Putamen (tissue), 1 donor: ENCODE measurements at regions not wholly inside any gene's neighbourhood (a gene's known extent, or its start where the extent isn't known, plus 50 kb on each side); places are given as distances from the start of the nearest gene placed in this dataset.

Source experiments
- DNase-seq: peaks from one replicate; pipeline ENCODE4 v3.0.0-alpha.2; 2016; ENCODE audit warnings: low spot score

DNA sequence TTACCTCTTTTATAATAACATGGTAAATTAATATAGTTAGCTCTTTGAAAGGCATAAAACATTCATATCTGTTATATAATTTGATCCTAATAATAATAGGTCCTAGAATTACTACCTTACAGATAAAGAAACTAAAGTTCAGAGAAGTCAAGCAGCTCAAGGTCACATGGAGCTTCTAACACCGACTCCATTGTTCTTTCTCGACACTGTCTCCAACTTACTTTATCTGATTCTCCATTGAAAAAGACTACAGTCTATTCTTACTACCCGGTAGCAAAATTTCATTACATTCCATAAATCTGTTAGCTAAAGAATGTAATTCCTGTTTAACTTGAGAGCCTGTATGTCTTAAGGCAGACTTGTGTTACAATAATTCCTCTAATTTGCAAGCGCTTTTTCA, 96.3 kb upstream of the TMEM161B start:
- no peak for DNase-seq

DNA sequence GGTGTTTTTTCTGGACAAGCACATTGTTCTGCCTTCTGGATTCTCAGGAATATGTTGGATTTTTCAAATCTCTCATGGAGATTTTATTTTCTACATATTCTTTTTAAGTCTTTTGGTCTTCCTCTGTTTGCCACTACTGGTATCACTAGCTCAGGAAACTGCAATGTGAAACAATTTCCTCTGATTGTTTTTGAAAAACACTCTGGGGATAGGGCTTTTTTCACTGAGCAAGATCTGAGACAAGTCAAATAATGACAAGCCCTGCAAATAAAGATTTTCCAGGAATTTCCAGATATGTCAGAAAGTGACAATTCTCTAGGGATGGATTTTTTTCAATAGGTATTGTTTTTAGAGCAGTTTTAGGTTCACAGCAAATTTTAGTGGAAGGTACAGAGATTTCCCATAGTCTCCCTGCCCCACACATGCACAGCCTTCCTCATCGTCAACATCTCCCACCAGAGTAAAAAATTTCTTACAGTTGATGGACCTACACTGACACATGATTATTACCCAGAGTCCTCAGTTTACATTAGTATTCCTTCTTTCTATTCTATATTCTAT, 86.9 kb upstream of the TMEM161B start:
- no peak for DNase-seq

DNA sequence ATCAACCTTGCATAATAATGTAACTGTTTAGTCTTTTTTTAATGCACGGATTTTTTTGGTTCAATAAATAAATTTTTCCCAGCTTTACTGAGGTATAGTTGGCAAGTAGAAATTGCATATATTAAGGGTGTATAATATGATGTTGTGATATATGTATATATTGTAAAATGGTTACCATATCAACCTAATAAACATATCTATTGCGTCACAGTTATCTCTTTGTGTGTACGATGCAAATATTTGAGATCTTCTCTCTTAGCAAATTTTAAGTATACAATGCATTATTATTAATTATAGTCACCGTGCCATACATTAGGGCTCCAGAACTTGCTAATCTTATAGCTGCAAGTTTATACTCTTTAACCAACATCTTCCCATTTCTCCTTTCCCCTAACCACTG, 57.2 kb upstream of the TMEM161B start:
- no peak for DNase-seq

DNA sequence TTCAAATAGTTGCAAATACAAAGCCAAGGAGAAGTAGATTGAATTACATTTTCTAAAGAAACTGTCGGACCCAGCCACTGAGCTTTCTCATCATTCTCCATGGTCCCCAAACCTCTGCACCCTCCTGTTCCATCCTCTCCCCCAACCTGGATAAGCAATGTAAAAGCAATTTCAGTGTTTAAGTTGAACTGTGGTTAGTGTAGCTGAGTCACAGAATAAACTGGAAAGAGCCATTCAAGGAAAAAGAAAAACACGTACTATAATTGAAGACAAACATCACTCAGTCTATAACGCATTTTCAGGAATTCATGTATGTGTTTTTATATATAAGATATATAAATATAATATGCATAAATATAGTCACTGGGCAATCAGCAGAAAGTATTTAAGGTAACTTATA, 54.1 kb upstream of the TMEM161B start:
- no peak for DNase-seq
